HG02885 (cell line): ENCODE measurements at regions not wholly inside any gene's neighbourhood (a gene's known extent, or its start where the extent isn't known, plus 50 kb on each side); places are given as distances from the start of the nearest gene placed in this dataset.
"Not testable (repeated sequence)": the region's sequence is repeated elsewhere in the genome, so short reads cannot be mapped to it uniquely, and the experiment has no call there.

Experiments
- ATAC-seq: cut with Tn5 transposase; IDR thresholded peaks from one replicate; pipeline ENCODE4 v1.9.1; 2021; ENCODE audit warnings: mild to moderate bottlenecking; ENCODE audit not compliant: unreplicated experiment, poor library complexity

GRCh38 chr6:134623401-134623800 is 305.5 kb upstream of the SGK1 start:
- ATAC-seq, result no peak

GRCh38 chr6:134622382-134623173 is 304.7 kb upstream of the SGK1 start:
- ATAC-seq, result no peak

DNA sequence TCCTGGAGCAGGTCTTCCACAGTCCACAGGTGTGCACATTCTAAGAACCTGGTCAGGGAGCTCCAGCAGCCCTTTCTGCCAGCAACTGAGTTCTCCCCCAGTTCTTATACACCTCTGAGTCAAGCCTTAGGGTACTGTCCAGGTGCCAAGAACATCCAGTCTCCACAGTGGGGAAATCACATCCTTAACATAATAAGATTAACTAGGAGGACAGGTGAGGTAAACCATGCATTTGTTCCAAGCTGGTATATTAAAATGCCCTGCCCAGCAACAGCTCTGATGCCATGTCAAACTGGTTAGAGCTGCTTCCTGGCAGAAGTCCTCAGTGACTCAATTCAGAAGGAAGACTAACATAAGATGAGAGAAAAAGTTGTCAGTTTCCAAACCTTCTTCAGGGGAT is 303.9 kb upstream of the SGK1 start:
- no peak for ATAC-seq

GRCh38 chr6:134619789-134620188 is 301.9 kb upstream of the SGK1 start:
- ATAC-seq, result no peak

GRCh38 chr6:134619077-134619476 is 301.2 kb upstream of the SGK1 start:
- peak; percentile 72 for ATAC-seq

GRCh38 chr6:134614606-134615485 is 296.9 kb upstream of the SGK1 start:
- ATAC-seq, result no peak

- not testable (repeated sequence) for ATAC-seq
These were observed 294.2 kb upstream of the SGK1 start for GRCh38 chr6:134612128-134612527.

DNA sequence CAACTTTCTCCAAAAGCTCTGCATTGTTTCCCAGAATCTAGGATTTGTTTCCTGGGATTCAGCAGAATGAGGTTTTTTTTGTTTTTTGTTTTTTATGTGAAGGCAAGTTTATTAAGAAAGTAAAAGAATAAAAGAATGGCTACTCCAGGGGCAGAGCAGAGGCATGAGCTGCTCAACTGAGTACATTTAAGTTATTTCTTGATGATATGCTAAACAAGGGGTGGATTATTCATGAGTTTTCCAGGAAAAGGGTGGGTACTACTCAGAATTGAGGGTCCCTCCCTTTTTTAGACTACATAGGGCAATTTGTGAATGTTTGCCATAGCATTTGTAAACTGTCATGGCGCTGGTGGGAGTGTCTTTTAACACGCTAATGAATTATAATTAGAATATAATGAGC is 292.5 kb upstream of the SGK1 start:
- ATAC-seq, result no peak

GRCh38 chr6:134609716-134610261 is 291.9 kb upstream of the SGK1 start:
- no peak for ATAC-seq

GRCh38 chr6:134607411-134607810 is 289.5 kb upstream of the SGK1 start:
- no peak for ATAC-seq

- no peak for ATAC-seq
These were observed 287.1 kb upstream of the SGK1 start for GRCh38 chr6:134605034-134605433.

DNA sequence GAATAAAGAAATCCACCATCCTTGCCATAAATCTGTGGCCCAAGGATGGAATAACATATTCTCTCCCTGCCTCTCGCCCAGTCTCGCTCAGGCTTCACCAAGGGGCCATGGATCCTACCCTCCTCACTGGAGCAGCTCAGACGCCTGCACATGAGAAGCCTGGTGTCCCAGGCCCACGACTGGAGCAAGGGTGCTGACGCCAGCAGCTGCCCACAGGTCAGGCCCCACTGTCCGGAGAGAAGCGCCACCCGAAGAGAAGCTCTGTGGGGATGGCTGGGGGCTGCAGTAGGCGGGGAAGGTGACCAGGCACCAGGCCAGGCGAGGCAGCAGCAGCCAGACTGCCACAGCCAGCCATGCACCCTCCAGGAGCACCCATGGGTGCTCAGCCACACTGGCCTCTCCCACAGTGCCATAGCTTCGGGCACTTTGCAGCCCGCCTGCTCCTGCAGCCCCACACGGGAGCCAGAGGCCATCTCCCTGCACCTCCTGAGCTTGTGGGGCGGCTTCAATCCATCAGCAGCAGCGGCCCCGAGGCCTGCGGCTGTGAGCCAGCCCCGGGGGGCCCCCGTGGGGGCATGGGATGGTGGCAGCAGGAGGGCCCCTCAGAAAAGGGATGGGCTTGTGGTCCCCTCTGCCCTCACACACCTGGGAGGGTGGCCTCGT is 286.2 kb upstream of the SGK1 start:
- no peak for ATAC-seq

DNA sequence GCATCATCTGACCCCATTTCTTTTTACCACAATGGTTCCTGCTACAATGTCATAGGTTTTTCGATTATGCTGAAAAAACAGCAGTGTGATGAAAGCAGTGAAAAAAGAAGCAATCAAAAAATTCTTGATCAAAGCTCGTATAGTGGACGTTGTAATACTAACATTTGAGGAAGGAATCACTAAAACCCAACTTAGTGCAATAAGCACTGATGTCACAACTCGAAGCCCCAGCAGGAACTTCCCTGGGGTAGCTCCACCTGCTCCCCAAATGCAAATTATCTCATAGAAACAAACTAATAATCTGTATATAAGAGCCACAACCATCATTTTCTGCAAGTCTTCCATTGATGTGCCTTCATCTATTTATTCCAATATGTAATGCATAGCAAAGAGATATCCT is 285.6 kb upstream of the SGK1 start:
- ATAC-seq, result no peak

GRCh38 chr6:134602123-134602522 is 284.2 kb upstream of the SGK1 start:
- ATAC-seq, result no peak

GRCh38 chr6:134600671-134601070 is 282.8 kb upstream of the SGK1 start:
- no peak for ATAC-seq

- ATAC-seq, result no peak
These were observed 281.2 kb upstream of the SGK1 start for GRCh38 chr6:134599079-134599478.

GRCh38 chr6:134596191-134596590 is 278.3 kb upstream of the SGK1 start:
- ATAC-seq, result no peak

DNA sequence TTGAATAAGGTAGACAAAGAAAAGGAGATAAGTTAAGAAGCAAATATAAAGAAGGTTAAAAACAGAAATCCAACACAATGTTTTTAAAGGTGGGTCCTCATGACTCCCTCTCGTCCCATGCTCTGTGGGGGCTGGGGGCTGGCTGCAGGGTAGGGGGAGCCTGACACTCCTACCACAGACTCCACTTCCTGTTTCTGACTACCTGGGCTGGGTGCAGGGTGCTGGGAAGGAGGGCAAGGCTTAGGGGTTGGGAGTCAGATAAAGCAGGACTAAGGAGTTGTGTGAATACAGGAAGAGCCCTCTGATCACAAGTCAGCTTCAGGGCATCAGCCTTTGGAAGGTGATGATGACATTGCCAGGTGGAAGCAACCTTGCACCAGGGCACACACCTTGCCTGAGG is 277.0 kb upstream of the SGK1 start:
- ATAC-seq, result no peak

GRCh38 chr6:134593887-134594286 is 276.0 kb upstream of the SGK1 start:
- ATAC-seq, result no peak

GRCh38 chr6:134593442-134593841 is 275.5 kb upstream of the SGK1 start:
- no peak for ATAC-seq

- no peak for ATAC-seq
These were observed 275.1 kb upstream of the SGK1 start for GRCh38 chr6:134593024-134593423.
